GM13977 (cell line): ENCODE measurements at regions not wholly inside any gene's neighbourhood (a gene's known extent, or its start where the extent isn't known, plus 50 kb on each side); places are given as distances from the start of the nearest gene placed in this dataset.

Experiments
- DNase-seq: peaks from one replicate; pipeline ENCODE4 v3.0.0; 2012; ENCODE audit warnings: low spot score
- CTCF ChIP-seq: IDR thresholded peaks from 2 replicates; pipeline ENCODE4 v1.5.1; 2012; ENCODE audit warnings: mild to moderate bottlenecking, control low read depth; ENCODE audit not compliant: insufficient read depth; ENCODE audit errors: extremely low read depth, missing control alignments
- in situ Hi-C: fragments of 300-500 bp; cut with MboI; formaldehyde crosslinking; loops from one replicate; pipeline ENCODE4 v1.12.0; 2022; ENCODE audit warnings: low sequenced_read_pairs, low pct_unique_long_range_greater_than_20kb, mixed read lengths, inconsistent platforms; ENCODE audit not compliant: unreplicated experiment

DNA sequence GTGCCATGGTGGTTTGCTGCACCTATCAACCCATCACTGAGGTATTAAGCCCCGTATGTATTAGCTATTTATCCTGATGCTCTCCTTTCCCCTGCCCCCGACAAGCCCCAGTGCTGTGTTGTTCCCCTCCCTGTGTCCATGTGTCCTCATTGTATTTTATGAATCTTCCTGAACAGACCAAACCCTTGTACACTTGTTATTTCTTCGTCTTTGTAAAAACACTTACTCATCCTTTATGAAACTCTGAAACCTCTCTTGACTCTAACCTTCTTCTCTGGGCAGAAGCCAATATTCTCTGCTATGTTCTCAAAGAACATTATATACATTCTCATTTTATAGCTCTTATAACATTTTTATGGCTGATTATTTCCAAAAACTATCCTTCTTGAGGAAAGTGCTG lies 746.9 kb downstream of the EFNB2 start:
- no peak for TF ChIP-seq CTCF
- DNase-seq = no peak
- in situ Hi-C loops = no loop called here

- TF ChIP-seq CTCF = no peak
- in situ Hi-C loops = no loop called here
- DNase-seq = no peak
Measured at GRCh38 chr13:105787632-105788031, 747.8 kb downstream of the EFNB2 start.

- DNase-seq = no peak
- TF ChIP-seq CTCF = no peak
- in situ Hi-C loops = no loop called here
Measured at GRCh38 chr13:105785436-105785835, 750.0 kb downstream of the EFNB2 start.

- TF ChIP-seq CTCF = no peak
- in situ Hi-C loops = no loop called here
- no peak for DNase-seq
Measured at GRCh38 chr13:105783261-105783660, 752.2 kb downstream of the EFNB2 start.

GRCh38 chr13:105778196-105778595 lies 757.3 kb downstream of the EFNB2 start:
- in situ Hi-C loops = no loop called here
- DNase-seq = no peak
- no peak for TF ChIP-seq CTCF

DNA sequence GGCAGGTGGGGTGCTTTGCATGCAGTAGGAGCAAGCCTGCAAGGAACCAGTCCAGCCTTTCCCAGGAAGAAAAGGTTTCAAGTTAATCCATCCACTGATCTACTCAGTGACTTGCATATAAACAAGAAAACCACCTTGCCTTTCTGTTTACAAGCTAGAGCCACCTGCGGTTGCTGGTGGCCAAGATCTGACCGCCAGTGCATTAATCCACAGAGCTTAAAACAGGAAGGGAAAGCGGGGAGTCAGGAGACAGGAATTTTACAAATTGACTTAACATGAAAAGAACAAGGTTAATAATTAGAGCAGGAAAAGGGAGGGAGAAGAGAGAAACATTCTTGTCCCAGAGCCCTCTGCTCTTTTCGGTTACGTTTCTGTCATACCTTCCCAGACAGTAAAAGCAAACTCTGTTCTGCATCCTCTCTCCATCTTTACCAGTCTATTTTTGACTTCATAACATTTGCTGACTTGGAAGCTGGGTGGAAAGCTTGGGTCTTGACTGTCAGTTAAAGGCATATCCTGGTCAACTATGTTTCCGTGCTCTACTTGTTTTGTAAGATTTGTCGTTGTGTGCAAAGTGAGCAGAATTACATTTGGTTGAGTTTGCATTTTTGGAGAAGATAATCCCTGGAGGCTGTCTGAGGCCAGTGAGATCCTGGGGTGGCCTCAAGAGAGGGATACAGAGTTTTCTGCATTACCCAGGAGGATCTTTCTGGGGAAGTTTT lies 760.6 kb downstream of the EFNB2 start:
- in situ Hi-C loops = no loop called here
- no peak for TF ChIP-seq CTCF
- no peak for DNase-seq

GRCh38 chr13:105773863-105774538 lies 761.5 kb downstream of the EFNB2 start:
- DNase-seq = no peak
- TF ChIP-seq CTCF = no peak
- in situ Hi-C loops = no loop called here
